Muscle layer of duodenum (tissue), 2 donors: ENCODE measurements at regions not wholly inside any gene's neighbourhood (a gene's known extent, or its start where the extent isn't known, plus 50 kb on each side); places are given as distances from the start of the nearest gene placed in this dataset.

Source experiments
- H3K27ac ChIP-seq: one replicate; pipeline ENCODE4 v1.7.0; 2013; ENCODE audit warnings: mild to moderate bottlenecking, low read length
- H3K27me3 ChIP-seq: one replicate; pipeline ENCODE4 v1.7.0; 2013; ENCODE audit warnings: low read depth, mild to moderate bottlenecking, control low read depth, low read length
- H3K36me3 ChIP-seq, 2 donors: one replicate each; pipeline ENCODE4 v1.7.0; 2013; ENCODE audit warnings: low read length in 2 of 2, control low read depth in 1 of 2, mild to moderate bottlenecking in 1 of 2; ENCODE audit not compliant: insufficient read depth in 2 of 2, control insufficient read depth in 1 of 2
- H3K4me1 ChIP-seq, 2 donors: one replicate each; pipeline ENCODE4 v1.7.0; 2013; ENCODE audit warnings: low read length in 2 of 2, mild to moderate bottlenecking in 2 of 2, control low read depth in 1 of 2, moderate library complexity in 1 of 2; ENCODE audit not compliant: insufficient read depth in 2 of 2, control insufficient read depth in 1 of 2
- H3K4me3 ChIP-seq, 2 donors: one replicate each; pipeline ENCODE4 v1.7.0; 2013; ENCODE audit warnings: low read length in 2 of 2, low read depth in 1 of 2, mild to moderate bottlenecking in 1 of 2
- H3K9me3 ChIP-seq, 2 donors: one replicate each; pipeline ENCODE4 v1.7.0; 2013; ENCODE audit warnings: low read length in 2 of 2, control low read depth in 1 of 2, mild to moderate bottlenecking in 1 of 2; ENCODE audit not compliant: control insufficient read depth in 1 of 2
- donor health status: healthy.

- Histone ChIP-seq H3K27ac (no peak overlapping the region), H3K4me3 (no peak overlapping the region), H3K27me3 (no peaks in the 10 kb centered on the region), H3K4me1 (no peaks in the 10 kb centered on the region), H3K36me3 (no peaks in the 10 kb centered on the region), H3K9me3 (peaks cover 0 to 4% of the 10 kb centered on the region in 2 donors)
These were observed 103.7 kb downstream of the SHANK2 start for GRCh38 chr11:71148716-71149115.

- H3K27me3 ChIP-seq: no peaks in the 10 kb centered on the region
- H3K4me1 ChIP-seq: no peaks in the 10 kb centered on the region
- H3K36me3 ChIP-seq: no peaks in the 10 kb centered on the region
- no peak overlapping the region for H3K27ac ChIP-seq
- H3K4me3 ChIP-seq: no peak overlapping the region
- peaks cover 0 to 4% of the 10 kb centered on the region in 2 donors for H3K9me3 ChIP-seq
These were observed 105.0 kb downstream of the SHANK2 start for GRCh38 chr11:71147331-71147730.

GRCh38 chr11:71146846-71147245, 105.5 kb downstream of the SHANK2 start:
- no peaks in the 10 kb centered on the region for H3K4me1 ChIP-seq
- peaks cover 0 to 4% of the 10 kb centered on the region in 2 donors for H3K9me3 ChIP-seq
- no peaks in the 10 kb centered on the region for H3K36me3 ChIP-seq
- no peak overlapping the region for H3K4me3 ChIP-seq
- no peak overlapping the region for H3K27ac ChIP-seq
- H3K27me3 ChIP-seq: no peaks in the 10 kb centered on the region

GRCh38 chr11:71145988-71146824, 106.2 kb downstream of the SHANK2 start:
- H3K4me3 ChIP-seq: no peak overlapping the region
- no peaks in the 10 kb centered on the region for H3K36me3 ChIP-seq
- H3K27ac ChIP-seq: no peak overlapping the region
- no peaks in the 10 kb centered on the region for H3K27me3 ChIP-seq
- H3K9me3 ChIP-seq: peaks cover 0 to 4% of the 10 kb centered on the region in 2 donors
- no peaks in the 10 kb centered on the region for H3K4me1 ChIP-seq

- Histone ChIP-seq H3K27me3 (no peaks in the 10 kb centered on the region), H3K9me3 (peaks cover 0 to 4% of the 10 kb centered on the region in 2 donors), H3K27ac (no peak overlapping the region), H3K4me1 (no peaks in the 10 kb centered on the region), H3K36me3 (no peaks in the 10 kb centered on the region), H3K4me3 (no peak overlapping the region)
These were observed 107.0 kb downstream of the SHANK2 start for GRCh38 chr11:71145368-71145767.

- Histone ChIP-seq H3K27ac (no peak overlapping the region), H3K9me3 (peaks cover 0 to 4% of the 10 kb centered on the region in 2 donors), H3K36me3 (no peaks in the 10 kb centered on the region), H3K4me3 (no peak overlapping the region), H3K27me3 (no peaks in the 10 kb centered on the region), H3K4me1 (peaks cover 0 to 3% of the 10 kb centered on the region in 2 donors)
These were observed 107.6 kb downstream of the SHANK2 start for GRCh38 chr11:71144736-71145135.

GRCh38 chr11:71144010-71144409, 108.4 kb downstream of the SHANK2 start:
- H3K9me3 ChIP-seq: peaks cover 0 to 4% of the 10 kb centered on the region in 2 donors
- no peaks in the 10 kb centered on the region for H3K27me3 ChIP-seq
- peaks cover 0 to 5% of the 10 kb centered on the region in 2 donors for H3K4me1 ChIP-seq
- H3K4me3 ChIP-seq: no peak overlapping the region
- no peaks in the 10 kb centered on the region for H3K36me3 ChIP-seq
- no peak overlapping the region for H3K27ac ChIP-seq

GRCh38 chr11:71140206-71140919, 112.0 kb downstream of the SHANK2 start:
- Histone ChIP-seq H3K9me3 (peaks cover 0 to 4% of the 10 kb centered on the region in 2 donors), H3K36me3 (no peaks in the 10 kb centered on the region), H3K27me3 (no peaks in the 10 kb centered on the region), H3K4me3 (no peak overlapping the region), H3K27ac (no peak overlapping the region), H3K4me1 (peaks cover 0 to 5% of the 10 kb centered on the region in 2 donors)

- Histone ChIP-seq H3K4me1 (peaks cover 0 to 5% of the 10 kb centered on the region in 2 donors), H3K36me3 (no peaks in the 10 kb centered on the region), H3K9me3 (peaks cover 0 to 4% of the 10 kb centered on the region in 2 donors), H3K4me3 (no peak overlapping the region), H3K27me3 (no peaks in the 10 kb centered on the region), H3K27ac (no peak overlapping the region)
These were observed 112.7 kb downstream of the SHANK2 start for GRCh38 chr11:71139516-71140205.

GRCh38 chr11:71138737-71139425, 113.5 kb downstream of the SHANK2 start:
- Histone ChIP-seq H3K4me1 (peaks cover 0 to 5% of the 10 kb centered on the region in 2 donors), H3K4me3 (no peak overlapping the region), H3K36me3 (no peaks in the 10 kb centered on the region), H3K9me3 (no peaks in the 10 kb centered on the region), H3K27ac (no peak overlapping the region), H3K27me3 (no peaks in the 10 kb centered on the region)

- no peaks in the 10 kb centered on the region for H3K27me3 ChIP-seq
- no peaks in the 10 kb centered on the region for H3K36me3 ChIP-seq
- no peak overlapping the region for H3K27ac ChIP-seq
- H3K9me3 ChIP-seq: no peaks in the 10 kb centered on the region
- H3K4me1 ChIP-seq: peaks cover 0 to 5% of the 10 kb centered on the region in 2 donors
- no peak overlapping the region for H3K4me3 ChIP-seq
These were observed 115.0 kb downstream of the SHANK2 start for GRCh38 chr11:71137376-71137775.
